A673 (cell line): ENCODE measurements at regions not wholly inside any gene's neighbourhood (a gene's known extent, or its start where the extent isn't known, plus 50 kb on each side); places are given as distances from the start of the nearest gene placed in this dataset.

Source experiments
- CTCF ChIP-seq: fragments of 300-800, 200-600 bp; sonication (generic); conservative IDR thresholded peaks from 2 replicates; pipeline ENCODE4 v1.5.1; 2017; ENCODE audit warnings: low read depth, mild to moderate bottlenecking, antibody characterized with exemption, low read length, moderate library complexity, mixed read lengths
- EZH2 ChIP-seq: fragments of 200-600 bp; sonication (generic); IDR thresholded peaks from 2 replicates; pipeline ENCODE4 v1.6.1; 2017; ENCODE audit warnings: borderline replicate concordance, low read depth, mild to moderate bottlenecking, mixed read lengths, antibody characterized with exemption, low read length; ENCODE audit not compliant: poor library complexity, severe bottlenecking

DNA sequence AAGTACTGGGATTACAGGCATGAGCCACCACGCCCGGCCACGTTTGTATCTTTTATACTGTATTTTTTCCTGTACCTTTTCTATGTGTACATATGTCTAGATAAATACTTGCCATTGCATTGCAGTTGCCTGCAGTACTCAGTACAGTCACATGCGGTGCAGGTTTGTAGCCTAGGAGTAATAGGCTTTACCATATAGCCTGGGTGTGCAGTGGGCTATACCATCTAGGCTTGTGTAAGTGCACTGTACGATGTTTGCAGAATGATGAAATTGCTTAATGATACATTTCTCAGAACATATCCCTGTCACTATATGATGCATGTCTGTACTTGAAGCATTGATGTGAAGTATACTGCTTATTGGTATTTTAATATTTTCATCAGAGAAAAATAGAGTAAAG is 115.4 kb upstream of the PUDP start:
- TF ChIP-seq CTCF (no peak), EZH2 (no peak)
